ENCODE measurements at regions not wholly inside any gene's neighbourhood (a gene's known extent, or its start where the extent isn't known, plus 50 kb on each side); places are given as distances from the start of the nearest gene placed in this dataset.

DNA sequence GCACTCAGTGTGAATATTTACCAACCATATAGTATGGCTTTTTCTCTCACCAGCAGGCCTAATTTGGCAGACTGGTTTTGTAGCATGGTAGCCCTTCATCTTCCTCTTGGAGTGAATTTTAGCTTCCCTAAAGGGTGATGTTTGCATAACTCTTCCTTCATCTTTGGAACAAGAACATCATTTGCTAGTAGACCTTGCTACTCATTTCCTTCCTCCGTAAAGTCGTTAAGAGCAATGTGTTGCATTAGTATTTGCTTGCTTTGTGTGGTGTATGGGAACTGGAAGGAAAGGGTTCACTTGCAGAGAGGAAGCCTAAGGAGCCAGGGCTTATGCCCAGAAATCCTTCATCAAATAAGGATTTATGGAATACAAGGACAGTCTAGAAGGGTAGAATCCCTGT, 50.2 kb upstream of the PGRMC2 start:
- DNase-seq (ENCODE audit: low read depth), result no peak
